Left lung (tissue), 4 donors: ENCODE measurements at regions not wholly inside any gene's neighbourhood (a gene's known extent, or its start where the extent isn't known, plus 50 kb on each side); places are given as distances from the start of the nearest gene placed in this dataset.

Experiments
- ATAC-seq: fragments of 200-7000 bp; cut with Tn5 transposase; one replicate; pipeline ENCODE4 v1.9.1; 2020; ENCODE audit warnings: moderate library complexity
- DNase-seq, 4 donors: peaks; one replicate each; pipeline ENCODE4 v3.0.0-alpha.2; 2013 to 2020
- H3K27ac ChIP-seq, 2 donors: fragments of 200-600 bp; sonication (generic) in 1 of 2; one replicate each; pipeline versions ENCODE4 v1.5.0 to v1.8.0; 2020 to 2021
- H3K27me3 ChIP-seq, 2 donors: fragments of 200-600 bp; sonication (generic) in 1 of 2; one replicate each; pipeline versions ENCODE4 v1.5.0 to v1.8.0; 2020 to 2021
- H3K36me3 ChIP-seq, 2 donors: fragments of 200-600 bp; sonication (generic) in 1 of 2; one replicate each; pipeline versions ENCODE4 v1.5.0 to v1.8.0; 2020 to 2021
- H3K4me1 ChIP-seq, 2 donors: fragments of 200-600 bp; one replicate each; pipeline ENCODE4 v1.8.0; 2021
- H3K4me3 ChIP-seq, 2 donors: fragments of 200-600 bp; sonication (generic) in 1 of 2; one replicate each; pipeline versions ENCODE4 v1.5.0 to v1.8.0; 2020 to 2021; ENCODE audit warnings: mild to moderate bottlenecking in 1 of 2
- H3K9me3 ChIP-seq, 2 donors: fragments of 200-600 bp; sonication (generic) in 1 of 2; one replicate each; pipeline versions ENCODE4 v1.5.0 to v1.8.0; 2020 to 2021
- CTCF ChIP-seq, 2 donors: fragments of 200-600 bp; sonication (generic) in 1 of 2; IDR thresholded peaks; one replicate each; pipeline versions ENCODE4 v1.5.0 to v1.8.0; 2021; ENCODE audit warnings: antibody characterized with exemption in 2 of 2
- intact Hi-C, 2 donors: fragments of 100-400 bp; cut with DNase I; formaldehyde crosslinking; loops; one replicate each; pipeline versions ENCODE4 v1.11.2 to v1.14.2; 2022
- donor health status: DM: no; HTN: yes; CAD: no.
- donor health status: DM: no; HTN: no; CAD: no.

- Histone ChIP-seq H3K9me3 (no peaks in the 10 kb centered on the region), H3K36me3 (no peaks in the 10 kb centered on the region), H3K4me1 (no peaks in the 10 kb centered on the region), H3K27me3 (peaks cover 0 to 23% of the 10 kb centered on the region in 2 donors), H3K27ac (no peak overlapping the region), H3K4me3 (no peak overlapping the region)
- no peak for TF ChIP-seq CTCF (IDR thresholded peaks at IDR 0.05)
- DNase-seq (no peak), ATAC-seq (no peak)
- intact Hi-C loops = no loop called here
Observed at GRCh38 chr15:62357431-62357830, 192.3 kb upstream of the C2CD4B start.

- Histone ChIP-seq H3K4me3 (no peak overlapping the region), H3K27me3 (peaks cover 0 to 37% of the 10 kb centered on the region in 2 donors), H3K36me3 (no peaks in the 10 kb centered on the region), H3K27ac (no peak overlapping the region), H3K4me1 (no peaks in the 10 kb centered on the region), H3K9me3 (no peaks in the 10 kb centered on the region)
- intact Hi-C loops = no loop called here
- no peak for TF ChIP-seq CTCF (IDR thresholded peaks at IDR 0.05)
- DNase-seq (no peak), ATAC-seq (no peak)
Observed at GRCh38 chr15:62359416-62359815, 194.3 kb upstream of the C2CD4B start.

GRCh38 chr15:62360332-62361097, 195.4 kb upstream of the C2CD4B start:
- peaks cover 0 to 39% of the 10 kb centered on the region in 2 donors for H3K27me3 ChIP-seq
- H3K4me1 ChIP-seq = no peaks in the 10 kb centered on the region
- no peaks in the 10 kb centered on the region for H3K9me3 ChIP-seq
- no peak for DNase-seq
- no peak for TF ChIP-seq CTCF (IDR thresholded peaks at IDR 0.05)
- intact Hi-C loops = no loop called here
- H3K27ac ChIP-seq = no peak overlapping the region
- H3K4me3 ChIP-seq = no peak overlapping the region
- H3K36me3 ChIP-seq = no peaks in the 10 kb centered on the region
- no peak for ATAC-seq

GRCh38 chr15:62362144-62362543, 197.1 kb upstream of the C2CD4B start:
- DNase-seq (no peak), ATAC-seq (no peak)
- intact Hi-C loops = no loop called here
- no peak overlapping the region for H3K4me3 ChIP-seq
- no peak overlapping the region for H3K27ac ChIP-seq
- H3K27me3 ChIP-seq = peaks cover 0 to 32% of the 10 kb centered on the region in 2 donors
- H3K9me3 ChIP-seq = no peaks in the 10 kb centered on the region
- TF ChIP-seq CTCF (IDR thresholded peaks at IDR 0.05) = no peak
- H3K36me3 ChIP-seq = no peaks in the 10 kb centered on the region
- no peaks in the 10 kb centered on the region for H3K4me1 ChIP-seq

GRCh38 chr15:62362608-62363007, 197.5 kb upstream of the C2CD4B start:
- Histone ChIP-seq H3K4me1 (no peaks in the 10 kb centered on the region), H3K27me3 (peaks cover 0 to 32% of the 10 kb centered on the region in 2 donors), H3K36me3 (no peaks in the 10 kb centered on the region), H3K4me3 (no peak overlapping the region), H3K9me3 (no peaks in the 10 kb centered on the region), H3K27ac (no peak overlapping the region)
- DNase-seq (no peak), ATAC-seq (no peak)
- TF ChIP-seq CTCF (IDR thresholded peaks at IDR 0.05) = no peak
- intact Hi-C loops = no loop called here
